ENCODE measurements at regions not wholly inside any gene's neighbourhood (a gene's known extent, or its start where the extent isn't known, plus 50 kb on each side); places are given as distances from the start of the nearest gene placed in this dataset.
A peak's percentile ranks its signal among the peaks of the same experiment; 100 is the strongest.
"Not testable (repeated sequence)": the region's sequence is repeated elsewhere in the genome, so short reads cannot be mapped to it uniquely, and the experiment has no call there.

- DNase-seq (ENCODE audit: low spot score) = no peak
These were observed 93.1 kb upstream of the HIF1A start for GRCh38 chr14:61602003-61602732.

- no peak for DNase-seq (ENCODE audit: low spot score)
These were observed 92.6 kb upstream of the HIF1A start for GRCh38 chr14:61602733-61603077.

GRCh38 chr14:61603736-61604135, 91.6 kb upstream of the HIF1A start:
- no peak for DNase-seq (ENCODE audit: low spot score)

- peak; percentile 16 for DNase-seq (ENCODE audit: low spot score)
These were observed 87.6 kb upstream of the HIF1A start for GRCh38 chr14:61607570-61608244.

GRCh38 chr14:61608245-61609165, 86.8 kb upstream of the HIF1A start:
- DNase-seq (ENCODE audit: low spot score) = peak; percentile 19

GRCh38 chr14:61609191-61609843, 86.0 kb upstream of the HIF1A start:
- peak; percentile 77 for DNase-seq (ENCODE audit: low spot score)

- DNase-seq (ENCODE audit: low spot score) = no peak
These were observed 85.4 kb upstream of the HIF1A start for GRCh38 chr14:61609884-61610283.

- no peak for DNase-seq (ENCODE audit: low spot score)
These were observed 84.4 kb upstream of the HIF1A start for GRCh38 chr14:61610900-61611299.

- DNase-seq (ENCODE audit: low spot score) = no peak
These were observed 83.3 kb upstream of the HIF1A start for GRCh38 chr14:61611880-61612630.

GRCh38 chr14:61613006-61613405, 82.3 kb upstream of the HIF1A start:
- not testable (repeated sequence) for DNase-seq (ENCODE audit: low spot score)

- no peak for DNase-seq (ENCODE audit: low spot score)
These were observed 80.6 kb upstream of the HIF1A start for GRCh38 chr14:61614693-61615092.

- DNase-seq (ENCODE audit: low spot score) = no peak
These were observed 79.4 kb upstream of the HIF1A start for GRCh38 chr14:61615743-61616523.

- DNase-seq (ENCODE audit: low spot score) = no peak
These were observed 78.7 kb upstream of the HIF1A start for GRCh38 chr14:61616524-61617185.

- no peak for DNase-seq (ENCODE audit: low spot score)
These were observed 76.9 kb upstream of the HIF1A start for GRCh38 chr14:61618448-61618847.

GRCh38 chr14:61619494-61619893, 75.8 kb upstream of the HIF1A start:
- DNase-seq (ENCODE audit: low spot score) = no peak

- DNase-seq (ENCODE audit: low spot score) = peak; percentile 29
These were observed 75.0 kb upstream of the HIF1A start for GRCh38 chr14:61620130-61620946.

- no peak for DNase-seq (ENCODE audit: low spot score)
These were observed 73.9 kb upstream of the HIF1A start for GRCh38 chr14:61621444-61621843.

- DNase-seq (ENCODE audit: low spot score) = no peak
These were observed 73.3 kb upstream of the HIF1A start for GRCh38 chr14:61622051-61622450.

- no peak for DNase-seq (ENCODE audit: low spot score)
These were observed 71.4 kb upstream of the HIF1A start for GRCh38 chr14:61623927-61624326.

Measured in kidney capillary endothelial cell (primary cell).